Iris pigment epithelial cell (primary cell): ENCODE measurements at regions not wholly inside any gene's neighbourhood (a gene's known extent, or its start where the extent isn't known, plus 50 kb on each side); places are given as distances from the start of the nearest gene placed in this dataset.

Experiments used
- DNase-seq: peaks from one replicate; pipeline ENCODE4 v3.0.0-alpha.2; 2011; ENCODE audit warnings: low read depth

DNA sequence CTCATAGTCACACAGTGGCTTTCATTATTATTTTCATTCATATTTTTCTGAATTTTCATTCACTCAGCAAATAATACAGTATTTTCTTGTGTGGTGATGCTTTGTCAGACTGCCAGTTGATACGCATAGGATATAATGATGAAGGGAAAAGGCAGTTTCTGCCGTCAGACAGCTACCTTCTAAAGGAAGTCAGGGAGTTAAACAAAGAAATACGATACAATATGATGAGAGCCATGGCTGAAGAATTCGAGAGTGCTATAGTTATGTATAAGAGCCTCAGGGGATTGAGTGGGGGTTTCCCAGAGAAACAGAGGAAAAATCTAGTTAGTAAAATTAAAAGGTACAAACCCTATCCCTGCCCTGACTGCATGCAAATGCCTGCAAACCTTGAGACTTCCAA is 479.1 kb downstream of the OLFM4 start:
- DNase-seq: no peak

DNA sequence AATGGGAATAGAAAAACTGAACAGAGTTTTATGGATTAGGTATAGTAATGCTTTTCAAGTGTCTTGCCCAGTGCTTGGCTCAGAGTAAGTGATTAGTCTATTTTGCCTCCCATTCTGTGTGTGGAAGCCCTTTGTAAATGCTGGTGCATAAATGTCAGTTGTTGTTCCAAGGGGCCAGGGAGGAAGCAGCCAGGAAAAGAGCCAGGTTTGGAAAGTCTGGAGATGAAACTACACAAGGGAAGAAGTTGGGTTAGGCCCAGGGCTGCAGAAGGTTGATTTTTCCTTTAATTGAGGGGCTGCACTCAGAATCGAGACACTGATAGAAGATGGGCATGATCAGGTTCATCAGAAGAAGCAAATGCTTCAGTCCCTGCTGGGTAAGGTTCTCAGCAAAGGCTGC is 484.0 kb downstream of the OLFM4 start:
- DNase-seq: no peak

DNA sequence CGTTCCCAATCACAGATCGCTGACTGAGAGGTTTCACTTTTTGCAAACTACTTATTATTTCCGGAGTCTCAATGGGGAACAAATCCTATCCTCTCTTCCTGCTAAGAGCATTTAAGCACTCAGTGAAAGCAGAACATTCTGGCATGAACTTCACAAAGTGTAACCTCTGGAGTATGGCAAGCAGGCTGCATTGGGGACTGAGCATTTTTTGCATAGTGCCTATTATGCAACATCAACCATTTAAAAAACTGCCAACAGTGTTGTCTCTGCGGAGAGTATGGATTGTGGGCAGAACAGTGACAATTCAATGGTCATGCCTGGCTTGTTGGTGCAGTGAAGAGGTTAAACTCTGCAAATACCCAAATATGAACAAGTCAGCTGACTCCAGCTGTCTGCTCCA is 484.6 kb downstream of the OLFM4 start:
- no peak for DNase-seq

DNA sequence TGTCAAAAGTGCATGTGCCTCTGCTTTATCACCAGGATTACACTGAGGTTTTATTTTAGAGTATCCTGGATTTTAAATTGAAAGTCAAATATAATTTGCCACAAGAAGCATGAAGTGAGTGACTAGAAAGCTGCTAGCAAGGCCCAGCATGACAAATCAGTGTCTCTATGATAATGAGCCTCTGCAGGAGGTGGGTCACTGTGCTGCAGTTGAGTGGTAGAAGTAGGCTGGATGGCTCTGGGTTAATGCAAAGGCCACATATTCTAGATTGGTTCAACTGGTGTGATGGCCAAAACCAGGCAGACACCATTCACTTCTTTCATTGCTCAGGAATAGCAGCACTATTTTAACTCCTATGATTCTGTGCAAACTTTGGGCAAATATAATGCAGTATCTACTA is 491.5 kb downstream of the OLFM4 start:
- DNase-seq: no peak

DNA sequence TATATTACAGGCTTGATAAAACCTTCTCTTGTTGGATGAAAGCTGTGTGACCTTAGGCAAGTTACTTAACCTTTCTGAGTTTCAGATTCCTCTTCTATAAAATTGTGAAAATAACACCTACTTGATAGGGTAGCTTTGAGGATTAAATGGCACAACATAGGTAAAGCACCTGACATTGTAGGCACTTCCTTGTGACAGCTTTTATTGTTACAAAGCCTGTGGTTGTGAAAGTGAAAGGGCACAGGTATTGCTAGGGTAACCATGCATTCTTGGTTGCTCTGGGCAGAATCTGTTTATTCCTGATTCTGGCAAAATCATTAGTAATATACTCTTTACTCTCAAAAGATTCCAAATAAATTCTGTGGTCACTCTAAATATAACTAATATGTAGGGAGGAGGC is 493.4 kb downstream of the OLFM4 start:
- DNase-seq: no peak

DNA sequence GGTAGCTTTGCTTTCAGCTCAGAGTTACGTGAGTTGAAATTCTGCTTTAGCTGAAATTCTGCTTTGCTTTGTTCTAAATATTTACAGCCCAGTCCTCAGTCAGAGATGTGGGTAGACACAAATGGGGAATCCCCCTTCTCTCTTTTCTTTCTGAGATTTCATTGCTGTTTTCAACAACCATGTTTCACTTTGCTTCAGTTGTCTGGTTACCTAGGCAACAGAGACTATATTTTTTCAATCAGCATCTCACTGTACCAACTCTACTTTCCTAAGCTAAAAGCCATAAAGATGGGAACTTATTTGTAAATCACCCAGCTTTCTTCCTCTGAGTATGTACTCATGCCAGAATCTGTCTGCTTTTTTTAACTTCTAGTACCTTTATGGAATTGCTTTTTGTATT is 509.0 kb downstream of the OLFM4 start:
- DNase-seq: no peak

DNA sequence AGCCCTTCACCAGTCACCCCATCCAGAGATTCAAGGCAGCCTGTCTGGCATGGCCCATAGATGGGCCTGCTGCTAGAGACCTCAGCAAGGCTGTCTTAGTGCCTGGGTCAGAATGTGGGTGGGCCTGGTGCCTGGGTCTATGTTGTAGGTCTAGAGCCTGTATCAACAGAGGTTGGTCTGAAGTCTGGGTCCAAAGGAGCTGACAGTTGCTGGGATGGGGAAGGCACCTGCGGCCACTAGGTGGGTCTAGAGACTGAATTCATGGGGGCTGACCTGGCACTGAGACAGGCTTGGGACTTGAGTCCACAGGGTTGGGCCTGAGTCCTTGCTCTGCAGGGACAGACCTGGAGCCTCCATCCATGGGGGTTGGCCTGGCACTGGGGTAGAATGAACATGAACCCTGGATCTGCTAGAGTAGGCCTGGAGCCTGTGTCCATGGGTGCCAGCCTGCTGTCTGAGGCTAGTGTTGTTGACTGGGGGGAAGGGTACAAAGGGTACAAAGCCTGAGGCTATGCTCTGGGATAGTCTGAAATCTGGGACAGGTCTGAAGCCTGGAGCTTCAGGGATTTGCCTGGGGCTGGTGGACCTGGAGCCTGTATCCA is 516.8 kb downstream of the OLFM4 start:
- DNase-seq: no peak

DNA sequence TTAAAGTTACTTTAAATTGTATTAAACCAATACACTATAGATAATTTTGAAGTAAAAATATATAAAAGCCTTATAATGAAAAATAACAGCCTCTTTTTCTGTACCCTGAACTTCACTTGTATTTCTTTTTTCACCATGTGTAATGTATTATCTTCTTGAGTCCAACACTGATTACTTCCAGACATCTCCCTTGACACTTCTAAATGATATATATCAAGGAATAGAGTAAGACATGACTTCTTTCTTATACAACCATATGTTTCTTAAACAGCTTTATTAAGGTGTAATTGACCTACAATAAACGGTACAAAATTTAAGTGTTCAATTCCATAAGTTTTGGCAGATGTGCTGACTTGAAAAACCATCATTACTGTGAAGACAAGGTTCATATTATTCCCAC is 531.9 kb downstream of the OLFM4 start:
- no peak for DNase-seq

DNA sequence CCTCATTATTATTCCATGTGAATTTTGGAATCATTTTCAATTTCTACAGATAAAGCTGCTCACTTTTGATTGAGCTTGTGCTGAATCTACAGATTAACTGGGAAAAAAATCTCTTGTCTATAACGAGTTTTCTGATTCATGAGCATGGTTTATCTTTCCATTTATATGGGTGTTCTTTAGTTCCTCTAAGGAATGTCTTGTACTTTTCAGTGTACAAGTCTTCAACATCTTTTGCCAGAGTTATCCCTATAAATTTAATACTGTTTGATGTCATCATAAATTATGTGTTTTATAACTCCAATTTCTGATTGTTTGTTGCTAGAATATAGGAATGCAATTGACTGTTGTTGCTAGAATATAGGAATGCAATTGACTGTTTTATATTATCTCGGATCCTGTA is 533.8 kb downstream of the OLFM4 start:
- DNase-seq: no peak

DNA sequence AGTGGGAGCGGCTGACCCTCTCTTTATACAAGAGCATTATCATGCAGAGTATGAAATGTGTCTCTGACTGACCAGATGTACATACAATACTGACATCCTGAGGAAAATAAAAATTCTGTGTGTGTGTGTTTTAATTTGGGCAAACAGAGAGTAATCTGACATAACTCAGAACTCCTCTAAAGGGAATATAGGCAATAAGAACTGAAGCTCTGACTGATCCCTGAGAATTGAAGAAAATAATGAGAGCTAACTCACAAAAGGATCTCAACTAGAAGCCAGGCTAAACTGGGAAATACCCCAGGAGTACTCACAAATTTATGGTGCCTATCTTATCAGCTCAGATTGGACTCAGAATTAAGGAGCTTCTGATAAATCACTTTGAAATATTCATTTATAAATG is 539.9 kb downstream of the OLFM4 start:
- no peak for DNase-seq

DNA sequence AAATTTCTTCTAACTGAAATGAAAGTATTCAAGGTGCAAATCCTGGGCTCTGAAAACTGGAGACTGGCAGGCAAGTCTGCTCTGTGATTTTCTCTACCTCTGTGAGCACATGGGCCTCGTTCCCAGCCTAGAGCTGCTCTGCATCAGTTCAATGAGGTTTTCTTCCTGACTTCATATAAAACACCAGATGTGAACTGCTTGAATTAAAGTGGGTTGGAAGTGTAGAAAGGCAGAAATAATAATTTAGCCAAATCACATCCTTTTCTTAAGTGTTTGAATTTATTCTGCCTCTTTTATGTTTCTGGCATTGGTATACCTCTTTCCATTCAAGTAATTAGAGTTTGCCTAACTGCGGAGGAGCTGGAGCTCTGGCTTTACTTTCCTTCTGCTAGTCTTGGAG is 540.8 kb downstream of the OLFM4 start:
- no peak for DNase-seq

DNA sequence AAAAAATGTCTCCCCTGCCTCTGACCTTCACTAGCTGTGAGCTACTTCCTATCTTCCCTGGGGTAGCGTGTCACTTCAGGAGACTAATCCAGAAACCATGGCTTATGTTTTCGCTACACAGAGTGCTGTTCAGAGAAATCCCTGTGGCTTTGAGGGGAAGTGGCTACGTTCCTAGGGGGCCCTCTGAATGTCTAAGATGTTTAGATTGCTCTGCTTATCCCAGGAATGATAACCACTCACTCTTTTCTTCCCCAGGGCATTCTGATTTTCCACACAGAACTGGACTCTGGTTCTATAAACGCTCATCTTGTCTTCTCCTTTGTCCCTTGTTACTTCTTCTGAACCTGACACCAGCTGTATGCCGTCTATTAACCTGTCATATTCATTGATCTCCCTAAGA is 572.5 kb downstream of the OLFM4 start:
- DNase-seq: no peak

DNA sequence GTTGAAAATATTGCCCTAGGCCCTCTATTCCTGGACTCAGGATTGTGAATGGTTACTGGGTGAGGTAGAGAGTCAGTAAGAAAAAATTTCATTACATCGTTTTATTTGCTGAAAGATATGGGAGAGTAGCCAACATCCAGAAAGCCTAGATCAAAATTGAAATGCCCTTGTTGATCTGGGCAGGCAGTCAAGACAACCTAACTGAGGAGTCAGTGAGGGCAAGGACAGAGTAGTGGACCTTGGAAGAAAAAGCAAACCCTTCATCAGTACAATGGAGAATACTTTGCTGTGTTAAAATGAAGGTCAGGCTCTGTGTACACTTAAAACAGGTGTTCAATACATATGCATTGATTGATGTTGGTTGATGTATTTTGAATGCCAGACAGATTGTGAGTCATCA is 576.7 kb downstream of the OLFM4 start:
- no peak for DNase-seq

DNA sequence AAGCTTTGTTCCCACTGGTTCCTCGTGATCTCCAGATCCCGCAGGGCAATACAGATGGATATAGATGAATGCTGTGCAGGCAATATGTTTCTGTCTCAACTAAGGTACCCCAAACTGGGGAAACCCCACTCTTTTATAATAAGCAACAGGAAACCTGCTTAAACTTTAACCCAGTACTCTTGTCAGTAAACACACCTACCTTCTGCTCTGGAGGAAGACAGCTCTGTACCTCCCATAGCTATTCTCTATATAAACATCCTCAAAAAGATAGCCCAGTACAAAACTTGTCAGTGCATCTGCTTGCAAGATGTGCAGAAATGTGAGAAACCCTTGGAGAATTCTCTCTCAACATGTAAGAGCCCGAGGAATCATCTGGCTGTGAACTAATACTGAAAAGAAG is 583.6 kb downstream of the OLFM4 start:
- no peak for DNase-seq

DNA sequence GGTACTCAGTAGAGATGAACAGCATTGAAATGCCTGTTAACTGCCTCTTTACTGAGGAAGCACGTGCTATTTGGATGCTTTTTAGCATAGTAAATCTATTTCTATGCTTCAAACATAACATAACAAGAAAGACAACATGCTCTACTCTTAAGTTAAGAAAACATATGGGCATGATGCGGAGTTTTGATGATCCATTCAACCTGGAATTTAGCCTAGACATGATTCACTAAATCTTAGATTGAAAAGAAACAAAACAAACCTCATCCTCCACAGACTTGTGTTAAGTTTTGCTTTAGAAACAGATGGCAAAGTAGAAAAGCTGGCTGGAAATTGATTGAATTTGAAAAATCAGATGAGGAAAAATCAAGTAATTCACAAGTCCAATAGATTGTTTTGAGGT is 593.8 kb downstream of the OLFM4 start:
- DNase-seq: no peak

DNA sequence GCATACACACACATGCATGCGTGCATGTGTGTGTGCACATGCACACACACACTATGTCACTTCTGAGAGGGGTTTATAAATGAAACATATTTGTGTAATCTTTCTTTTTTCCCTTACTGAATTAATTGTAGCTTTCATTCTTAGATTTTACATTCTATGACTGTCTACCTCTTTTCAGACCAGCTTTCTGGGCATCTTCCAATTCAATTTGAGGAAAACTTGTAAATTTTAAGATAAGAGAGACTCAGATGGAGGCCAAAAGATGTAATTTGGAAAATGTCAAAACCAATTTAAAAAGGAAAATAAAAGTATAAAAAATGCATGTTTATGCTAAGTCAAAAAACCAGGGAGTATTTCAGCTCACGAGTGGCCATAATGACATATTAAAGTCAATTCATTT is 594.5 kb downstream of the OLFM4 start:
- no peak for DNase-seq

DNA sequence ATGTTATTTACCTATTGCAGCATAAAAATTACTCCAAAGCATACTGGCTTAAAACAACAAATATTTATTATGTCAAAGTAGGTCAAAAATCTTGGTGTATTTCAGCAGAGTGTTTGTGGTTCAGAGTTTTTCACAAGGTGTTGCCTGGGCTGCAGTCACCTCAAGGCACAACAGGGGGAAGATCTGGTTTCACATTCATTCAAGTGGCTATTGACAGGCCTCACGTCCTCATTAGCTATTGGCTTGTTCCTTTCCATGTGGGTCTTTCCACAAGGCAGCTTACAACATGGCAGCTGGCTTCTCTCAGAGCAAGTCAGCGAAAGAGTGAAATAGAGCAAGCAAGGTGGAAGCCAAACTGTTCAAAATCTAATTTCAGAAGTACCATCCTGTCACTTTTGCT is 602.9 kb downstream of the OLFM4 start:
- DNase-seq: no peak

DNA sequence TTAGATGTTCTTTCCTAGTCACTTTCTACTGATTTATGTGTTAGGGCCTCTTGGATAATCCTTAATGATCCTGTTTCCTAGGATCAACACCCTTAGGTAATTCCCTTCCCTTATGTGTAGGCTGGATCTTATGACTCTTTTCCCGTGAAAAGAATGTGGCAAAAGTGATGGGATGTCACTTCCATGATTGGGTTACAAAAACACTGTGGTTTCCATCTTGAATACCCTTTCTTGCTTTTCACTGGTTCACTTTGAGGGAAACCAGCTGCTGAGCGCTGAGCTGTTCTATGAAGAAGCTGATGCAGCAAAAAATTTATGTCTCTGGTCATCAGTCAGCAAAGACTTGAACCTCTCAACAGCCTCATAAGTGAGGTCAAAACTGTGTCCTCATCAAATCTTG is 609.4 kb downstream of the OLFM4 start:
- DNase-seq: no peak

DNA sequence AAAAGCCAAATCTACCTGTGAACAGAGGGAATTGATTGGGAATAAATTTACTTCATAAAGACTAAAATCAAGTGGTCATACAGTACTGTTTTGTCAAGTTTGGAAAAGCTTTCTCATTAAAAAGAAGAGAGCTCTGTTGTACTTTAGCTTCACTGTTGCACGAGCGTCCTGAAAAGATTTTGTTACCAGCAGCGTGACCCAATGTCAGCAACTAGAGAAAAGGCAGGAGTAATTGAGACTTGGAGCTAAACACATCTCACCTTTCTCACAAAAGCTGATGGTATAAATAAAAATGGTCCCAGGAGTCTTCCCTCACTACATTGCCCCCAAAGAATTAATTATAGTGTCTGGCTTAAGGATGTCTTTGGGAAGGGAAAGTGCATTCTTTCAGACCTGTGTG is 613.7 kb downstream of the OLFM4 start:
- no peak for DNase-seq

DNA sequence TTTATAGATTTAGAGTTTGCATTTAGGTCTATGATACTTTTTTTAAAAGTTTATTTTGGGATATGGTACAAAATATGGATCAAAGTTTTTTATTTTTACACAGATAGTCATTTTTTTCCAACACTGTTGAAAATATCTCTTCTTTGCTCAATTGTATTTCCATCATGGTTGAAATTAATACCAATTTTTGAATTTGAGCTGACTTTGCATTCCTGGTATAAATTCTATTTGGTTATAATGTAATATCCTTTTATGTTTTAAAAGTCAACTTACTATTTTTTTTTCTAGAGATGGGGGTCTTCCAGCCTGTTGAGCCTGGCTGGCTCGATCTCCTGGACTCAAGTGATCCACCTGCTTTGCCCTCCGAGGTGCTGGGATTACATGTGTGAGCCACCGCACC is 620.1 kb downstream of the OLFM4 start:
- no peak for DNase-seq

DNA sequence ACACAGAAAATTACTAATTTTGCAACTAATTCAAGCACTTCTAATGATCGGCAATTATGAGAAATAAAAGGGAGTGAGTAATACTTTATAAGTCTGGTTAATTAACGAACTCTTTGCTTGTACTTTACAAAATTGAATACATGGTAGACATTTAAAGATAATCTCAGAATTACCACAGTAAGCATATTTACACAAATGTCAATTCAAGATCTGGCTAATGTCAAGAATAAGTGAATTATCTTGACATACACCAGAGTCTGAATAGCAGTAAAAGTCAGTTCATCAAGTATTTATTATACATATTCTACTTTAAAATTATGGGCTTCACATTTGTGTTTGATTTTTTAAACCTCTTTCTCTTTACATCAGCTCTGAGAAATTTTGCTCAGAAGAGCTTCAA is 643.4 kb downstream of the OLFM4 start:
- no peak for DNase-seq

DNA sequence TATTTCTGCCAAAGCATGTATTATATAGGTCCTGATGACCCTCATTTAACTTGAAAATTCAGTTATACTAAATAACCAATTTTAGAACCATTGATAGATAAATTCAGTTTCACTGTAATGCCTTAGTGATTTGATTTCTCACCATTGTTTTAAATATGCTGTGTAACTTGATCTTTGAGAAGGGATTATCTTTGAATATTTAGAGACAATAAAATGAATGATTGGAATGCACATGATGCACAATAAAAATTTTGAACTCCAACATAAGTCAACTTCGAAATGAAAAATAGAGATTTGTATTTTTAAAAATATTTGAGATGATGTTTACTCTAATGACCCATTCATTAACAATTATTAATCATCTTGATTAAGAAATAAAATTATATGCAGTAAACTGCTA is 654.5 kb downstream of the OLFM4 start:
- no peak for DNase-seq

DNA sequence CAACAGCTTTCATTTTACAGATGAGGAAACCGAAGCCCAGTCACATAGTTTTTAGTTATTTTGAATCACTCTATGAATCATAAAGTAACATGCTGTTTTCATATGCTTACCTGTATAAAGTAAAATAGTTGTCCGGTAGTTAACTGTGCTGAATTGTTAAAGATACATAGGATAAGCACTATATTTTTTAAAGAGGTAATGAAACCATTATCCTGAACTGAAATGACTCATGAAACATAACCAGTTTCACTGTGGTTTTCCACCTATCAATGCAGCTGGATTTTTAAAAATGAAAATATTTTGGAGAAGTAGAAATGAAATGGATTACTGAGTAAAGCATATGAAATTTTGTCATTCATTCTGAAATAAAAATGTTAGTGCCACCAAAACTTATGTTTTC is 655.0 kb downstream of the OLFM4 start:
- no peak for DNase-seq

DNA sequence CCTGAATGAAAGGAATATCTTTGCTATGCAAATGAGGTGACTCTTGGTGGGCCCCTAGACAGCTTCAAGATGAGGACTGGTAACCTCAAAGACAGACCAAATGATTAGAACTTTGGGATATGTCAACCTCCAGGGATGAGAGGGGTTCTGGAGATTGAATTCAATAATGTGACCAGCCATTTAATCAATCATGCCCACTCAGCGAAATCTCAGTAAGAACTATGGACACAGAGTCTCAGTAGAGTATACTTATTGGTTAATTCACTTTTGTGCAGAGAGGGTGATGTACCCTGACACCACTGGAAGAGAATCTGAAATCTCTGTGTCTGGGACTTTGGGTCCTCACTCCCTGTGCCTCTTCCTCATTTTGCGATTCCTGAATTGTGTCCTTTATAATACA is 662.8 kb downstream of the OLFM4 start:
- DNase-seq: no peak
